ENCODE measurements at regions not wholly inside any gene's neighbourhood (a gene's known extent, or its start where the extent isn't known, plus 50 kb on each side); places are given as distances from the start of the nearest gene placed in this dataset.

GRCh38 chr5:8299716-8300115 lies 430.8 kb downstream of the MTRR start:
- H3K9me3 Mint-ChIP-seq (ENCODE audit: unreplicated experiment): peaks cover 2% of the 10 kb centered on the region
- no peak for DNase-seq
- H3K36me3 Mint-ChIP-seq (ENCODE audit: unreplicated experiment): no peaks in the 10 kb centered on the region
- H3K4me3 Mint-ChIP-seq (ENCODE audit: unreplicated experiment): no peak overlapping the region
- no peaks in the 10 kb centered on the region for H3K27me3 Mint-ChIP-seq (ENCODE audit: unreplicated experiment)
- no peaks in the 10 kb centered on the region for H3K4me1 Mint-ChIP-seq (ENCODE audit: low read depth, unreplicated experiment)
- no peak for TF ChIP-seq CTCF (IDR thresholded peaks at IDR 0.05; ENCODE audit: partially characterized antibody, unreplicated experiment)
- H3K27ac Mint-ChIP-seq (ENCODE audit: unreplicated experiment): no peak overlapping the region

DNA sequence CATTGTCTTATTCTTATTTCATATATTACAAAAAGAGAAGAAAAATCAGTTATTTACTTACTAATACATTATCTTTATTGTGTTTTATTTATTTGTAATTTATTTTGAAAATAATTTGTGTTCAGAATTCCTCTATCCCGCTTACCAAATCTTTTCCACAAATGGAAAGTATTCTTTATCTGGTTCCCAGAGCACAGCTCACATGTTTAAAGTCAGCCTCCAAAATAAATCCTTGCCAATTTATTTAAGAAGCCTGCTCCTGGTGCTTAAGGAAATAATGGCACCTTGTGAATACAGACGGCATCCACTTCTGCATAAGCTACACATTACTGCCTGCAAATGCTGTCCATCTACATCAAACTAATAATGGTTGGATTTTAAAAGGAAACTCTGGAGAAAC lies 435.4 kb downstream of the MTRR start:
- Mint-ChIP-seq H3K4me3 (ENCODE audit: unreplicated experiment) (no peak overlapping the region), H3K4me1 (ENCODE audit: low read depth, unreplicated experiment) (no peaks in the 10 kb centered on the region), H3K9me3 (ENCODE audit: unreplicated experiment) (no peaks in the 10 kb centered on the region), H3K36me3 (ENCODE audit: unreplicated experiment) (no peaks in the 10 kb centered on the region), H3K27ac (ENCODE audit: unreplicated experiment) (no peak overlapping the region), H3K27me3 (ENCODE audit: unreplicated experiment) (no peaks in the 10 kb centered on the region)
- TF ChIP-seq CTCF (IDR thresholded peaks at IDR 0.05; ENCODE audit: partially characterized antibody, unreplicated experiment): no peak
- no peak for DNase-seq

GRCh38 chr5:8306288-8306896 lies 437.4 kb downstream of the MTRR start:
- H3K36me3 Mint-ChIP-seq (ENCODE audit: unreplicated experiment): no peaks in the 10 kb centered on the region
- H3K27ac Mint-ChIP-seq (ENCODE audit: unreplicated experiment): no peak overlapping the region
- no peak overlapping the region for H3K4me3 Mint-ChIP-seq (ENCODE audit: unreplicated experiment)
- no peak for DNase-seq
- no peaks in the 10 kb centered on the region for H3K9me3 Mint-ChIP-seq (ENCODE audit: unreplicated experiment)
- no peak for TF ChIP-seq CTCF (IDR thresholded peaks at IDR 0.05; ENCODE audit: partially characterized antibody, unreplicated experiment)
- no peaks in the 10 kb centered on the region for H3K27me3 Mint-ChIP-seq (ENCODE audit: unreplicated experiment)
- H3K4me1 Mint-ChIP-seq (ENCODE audit: low read depth, unreplicated experiment): no peaks in the 10 kb centered on the region

DNA sequence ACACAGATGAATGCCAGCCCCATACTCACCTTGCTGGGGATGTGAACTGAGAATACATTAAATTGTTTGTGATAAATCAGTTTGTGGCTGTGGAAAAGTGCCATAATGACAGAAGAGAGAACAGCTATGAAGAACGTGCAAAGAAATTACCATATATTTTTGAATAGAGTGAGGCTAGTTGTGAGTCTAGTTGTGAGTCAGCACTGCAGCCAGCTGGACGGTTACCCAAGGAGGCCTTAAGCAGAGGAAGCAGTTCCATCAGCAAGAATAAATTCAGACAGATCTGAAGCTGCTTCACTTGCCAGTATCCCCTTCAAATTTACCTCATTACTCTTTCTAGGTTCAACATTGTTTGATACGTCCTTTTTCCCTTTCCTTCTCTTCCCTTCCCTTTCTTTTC lies 446.0 kb downstream of the MTRR start:
- Mint-ChIP-seq H3K27ac (ENCODE audit: unreplicated experiment) (no peak overlapping the region), H3K4me1 (ENCODE audit: low read depth, unreplicated experiment) (peaks cover under 1% of the 10 kb centered on the region), H3K27me3 (ENCODE audit: unreplicated experiment) (no peaks in the 10 kb centered on the region), H3K9me3 (ENCODE audit: unreplicated experiment) (peaks cover 1% of the 10 kb centered on the region), H3K4me3 (ENCODE audit: unreplicated experiment) (no peak overlapping the region), H3K36me3 (ENCODE audit: unreplicated experiment) (no peaks in the 10 kb centered on the region)
- no peak for TF ChIP-seq CTCF (IDR thresholded peaks at IDR 0.05; ENCODE audit: partially characterized antibody, unreplicated experiment)
- DNase-seq: no peak

DNA sequence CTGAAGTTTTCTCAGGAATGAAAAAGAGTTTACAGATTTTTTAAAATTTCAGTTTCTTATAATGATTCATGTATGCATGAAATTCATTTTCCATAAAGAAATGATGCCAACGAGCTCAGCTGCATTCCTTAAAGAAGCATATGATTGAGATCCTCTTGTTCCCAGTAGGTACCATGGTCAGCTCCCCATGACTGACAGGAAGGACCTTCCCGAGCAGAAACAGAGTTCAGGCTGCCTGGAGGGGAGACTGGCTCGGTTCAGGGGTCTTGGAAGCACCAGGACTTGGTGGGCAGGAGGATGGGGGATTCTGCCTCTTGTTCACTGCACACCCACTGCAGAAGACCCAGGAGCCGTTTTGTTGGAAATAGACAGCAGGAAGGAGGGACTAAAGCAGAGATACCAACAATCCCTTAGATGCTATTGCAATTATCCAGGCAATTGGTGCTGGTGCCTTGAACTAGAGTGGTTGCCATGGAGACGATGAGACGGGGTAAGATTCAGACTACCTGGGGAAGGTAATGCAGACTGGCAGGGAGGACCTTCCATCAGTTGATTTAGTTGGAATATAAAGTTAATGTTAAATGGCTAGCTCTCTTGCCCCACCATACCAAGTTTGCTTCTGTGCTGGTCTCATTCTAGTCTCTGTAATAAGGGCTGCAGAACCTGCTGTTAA lies 447.8 kb downstream of the MTRR start:
- TF ChIP-seq CTCF (IDR thresholded peaks at IDR 0.05; ENCODE audit: partially characterized antibody, unreplicated experiment): no peak
- H3K9me3 Mint-ChIP-seq (ENCODE audit: unreplicated experiment): peaks cover 1% of the 10 kb centered on the region
- H3K4me3 Mint-ChIP-seq (ENCODE audit: unreplicated experiment): no peak overlapping the region
- H3K27me3 Mint-ChIP-seq (ENCODE audit: unreplicated experiment): no peaks in the 10 kb centered on the region
- H3K36me3 Mint-ChIP-seq (ENCODE audit: unreplicated experiment): no peaks in the 10 kb centered on the region
- H3K27ac Mint-ChIP-seq (ENCODE audit: unreplicated experiment): no peak overlapping the region
- no peak for DNase-seq
- peaks cover 5% of the 10 kb centered on the region for H3K4me1 Mint-ChIP-seq (ENCODE audit: low read depth, unreplicated experiment)
